Endothelial cell (in vitro differentiated cells): ENCODE measurements at regions not wholly inside any gene's neighbourhood (a gene's known extent, or its start where the extent isn't known, plus 50 kb on each side); places are given as distances from the start of the nearest gene placed in this dataset.

Source experiments
- DNase-seq: peaks from one replicate; pipeline ENCODE4 v3.0.0; 2021; ENCODE audit warnings: low spot score
- H3K27ac Mint-ChIP-seq: one replicate; pipeline ENCODE4 v1.8.0; 2021; ENCODE audit warnings: mixed read lengths, inconsistent platforms; ENCODE audit not compliant: unreplicated experiment
- H3K27me3 Mint-ChIP-seq: one replicate; pipeline ENCODE4 v1.8.0; 2021; ENCODE audit warnings: mild to moderate bottlenecking, moderate library complexity, mixed read lengths, inconsistent platforms; ENCODE audit not compliant: unreplicated experiment
- H3K36me3 Mint-ChIP-seq: one replicate; pipeline ENCODE4 v1.8.0; 2021; ENCODE audit warnings: mild to moderate bottlenecking, low read depth, mixed read lengths, inconsistent platforms; ENCODE audit not compliant: unreplicated experiment
- H3K4me1 Mint-ChIP-seq: one replicate; pipeline ENCODE4 v1.8.0; 2021; ENCODE audit warnings: mild to moderate bottlenecking, mixed read lengths, inconsistent platforms; ENCODE audit not compliant: unreplicated experiment
- H3K4me3 Mint-ChIP-seq: one replicate; pipeline ENCODE4 v1.8.0; 2021; ENCODE audit warnings: mild to moderate bottlenecking, mixed read lengths, inconsistent platforms; ENCODE audit not compliant: unreplicated experiment
- H3K9me3 Mint-ChIP-seq: one replicate; pipeline ENCODE4 v1.8.0; 2021; ENCODE audit warnings: mixed read lengths, inconsistent platforms; ENCODE audit not compliant: unreplicated experiment
- CTCF ChIP-seq: fragments of 200-600 bp; sonication (generic); IDR thresholded peaks from one replicate; pipeline ENCODE4 v1.5.0; 2021; ENCODE audit warnings: antibody characterized with exemption; ENCODE audit not compliant: unreplicated experiment

- Mint-ChIP-seq H3K4me1 (peaks cover 10% of the 10 kb centered on the region), H3K27ac (peak overlapping the region; percentile 75), H3K4me3 (peak overlapping the region; percentile 31), H3K36me3 (peaks cover 27% of the 10 kb centered on the region), H3K9me3 (no peaks in the 10 kb centered on the region), H3K27me3 (peaks cover 13% of the 10 kb centered on the region)
- TF ChIP-seq CTCF = no peak
- DNase-seq = no peak
Observed at GRCh38 chr12:124479680-124480468, 87.5 kb downstream of the NCOR2 start.

- peaks cover 10% of the 10 kb centered on the region for H3K4me1 Mint-ChIP-seq
- H3K4me3 Mint-ChIP-seq = peak overlapping the region; percentile 37
- H3K36me3 Mint-ChIP-seq = peaks cover 31% of the 10 kb centered on the region
- TF ChIP-seq CTCF = no peak
- H3K9me3 Mint-ChIP-seq = no peaks in the 10 kb centered on the region
- peaks cover 12% of the 10 kb centered on the region for H3K27me3 Mint-ChIP-seq
- H3K27ac Mint-ChIP-seq = peak overlapping the region; percentile 75
- DNase-seq = no peak
Observed at GRCh38 chr12:124478985-124479645, 88.3 kb downstream of the NCOR2 start.

- peaks cover 38% of the 10 kb centered on the region for H3K36me3 Mint-ChIP-seq
Observed at GRCh38 chr12:124478416-124478815, 89.0 kb downstream of the NCOR2 start.

GRCh38 chr12:124477107-124477915 is 90.1 kb downstream of the NCOR2 start:
- H3K27me3 Mint-ChIP-seq = peaks cover 11% of the 10 kb centered on the region
- DNase-seq = no peak
- no peaks in the 10 kb centered on the region for H3K9me3 Mint-ChIP-seq
- no peak overlapping the region for H3K27ac Mint-ChIP-seq
- no peak for TF ChIP-seq CTCF
- peaks cover 49% of the 10 kb centered on the region for H3K36me3 Mint-ChIP-seq
- peaks cover 10% of the 10 kb centered on the region for H3K4me1 Mint-ChIP-seq
- H3K4me3 Mint-ChIP-seq = no peak overlapping the region

More at GRCh38 chr12:124478416-124478815, 89.0 kb downstream of the NCOR2 start:
- Mint-ChIP-seq H3K9me3 (no peaks in the 10 kb centered on the region), H3K27ac (peak overlapping the region; percentile 11), H3K27me3 (peaks cover 11% of the 10 kb centered on the region), H3K4me3 (peak overlapping the region; percentile 37), H3K4me1 (peaks cover 10% of the 10 kb centered on the region)
- no peak for TF ChIP-seq CTCF
- no peak for DNase-seq
